ENCODE measurements at regions not wholly inside any gene's neighbourhood (a gene's known extent, or its start where the extent isn't known, plus 50 kb on each side); places are given as distances from the start of the nearest gene placed in this dataset.

- Histone ChIP-seq H3K27ac (no peak overlapping the region), H3K27me3 (no peaks in the 10 kb centered on the region), H3K4me1 (no peaks in the 10 kb centered on the region), H3K9me3 (no peaks in the 10 kb centered on the region), H3K4me3 (no peak overlapping the region), H3K36me3 (no peaks in the 10 kb centered on the region)
- WGBS, 4 donors = 37 to 50% (median 43%) methylated on average over 1 of the region's 1 CpG
- TF ChIP-seq POLR2A (IDR thresholded peaks at IDR 0.05) (no peak), CTCF (IDR thresholded peaks at IDR 0.05) (no peak)
- intact Hi-C loops (cut with DNase I) = no loop called here
- no peak for ATAC-seq
- DNase-seq = no peak
Measured at GRCh38 chr18:29855637-29856036, 1186.9 kb downstream of the DSC3 start.

GRCh38 chr18:29853126-29853525 lies 1189.4 kb downstream of the DSC3 start:
- Histone ChIP-seq H3K4me3 (no peak overlapping the region), H3K9me3 (no peaks in the 10 kb centered on the region), H3K4me1 (no peaks in the 10 kb centered on the region), H3K27ac (no peak overlapping the region), H3K27me3 (no peaks in the 10 kb centered on the region), H3K36me3 (no peaks in the 10 kb centered on the region)
- DNase-seq (no peak), ATAC-seq (no peak)
- TF ChIP-seq CTCF (IDR thresholded peaks at IDR 0.05) (no peak), POLR2A (IDR thresholded peaks at IDR 0.05) (no peak)
- intact Hi-C loops (cut with DNase I) = no loop called here

GRCh38 chr18:29849144-29849543 lies 1193.4 kb downstream of the DSC3 start:
- TF ChIP-seq CTCF (IDR thresholded peaks at IDR 0.05) (no peak), POLR2A (IDR thresholded peaks at IDR 0.05) (no peak)
- Histone ChIP-seq H3K4me1 (no peaks in the 10 kb centered on the region), H3K27me3 (no peaks in the 10 kb centered on the region), H3K4me3 (no peak overlapping the region), H3K36me3 (no peaks in the 10 kb centered on the region), H3K27ac (no peak overlapping the region), H3K9me3 (no peaks in the 10 kb centered on the region)
- ATAC-seq = no peak
- WGBS, 4 donors = 67 to 100% (median 76%) methylated on average over 1 of the region's 1 CpG
- intact Hi-C loops (cut with DNase I) = no loop called here
- no peak for DNase-seq

GRCh38 chr18:29841631-29842030 lies 1200.9 kb downstream of the DSC3 start:
- intact Hi-C loops (cut with DNase I) = no loop called here
- no peak for TF ChIP-seq POLR2A (IDR thresholded peaks at IDR 0.05)
- TF ChIP-seq CTCF (IDR thresholded peaks at IDR 0.05) = no peak
- WGBS, 4 donors = 25 to 51% (median 40%) methylated on average over 3 of the region's 3 CpGs
- Histone ChIP-seq H3K9me3 (no peaks in the 10 kb centered on the region), H3K27ac (no peak overlapping the region), H3K4me3 (no peak overlapping the region), H3K4me1 (no peaks in the 10 kb centered on the region), H3K27me3 (no peaks in the 10 kb centered on the region), H3K36me3 (no peaks in the 10 kb centered on the region)
- DNase-seq (no peak), ATAC-seq (no peak)

All from heart left ventricle (tissue), 16 donors.